K562 (cell line): ENCODE measurements at regions not wholly inside any gene's neighbourhood (a gene's known extent, or its start where the extent isn't known, plus 50 kb on each side); places are given as distances from the start of the nearest gene placed in this dataset.

ENCODE experiments used
- ATAC-seq: fragments of 200-7000 bp; cut with Tn5 transposase; 3 replicates; pipeline ENCODE4 v1.9.1; 2020; ENCODE audit warnings: moderate library complexity
- BruUV-seq: library from RNA; stranded (reverse); fragments of 400-500 nt; replicated peaks from 2 replicates; lab custom pipeline; 2021; lab: Mats Ljungman, UMichigan
- CTCF ChIA-PET: fragments of 300-600 bp; formaldehyde crosslinking; extraction: SDS; loops from one replicate; lab custom pipeline; 2021; ENCODE audit warnings: low intra/inter-chr PET ratio; lab: Yijun Ruan, JAX
- POLR2A ChIA-PET: fragments of 300-600, 350-650 bp; sonication (Branson Sonifier 250); formaldehyde crosslinking; extraction: SDS; loops from one replicate; lab custom pipeline; 2021; ENCODE audit warnings: antibody characterized with exemption, inconsistent platforms; lab: Yijun Ruan, JAX
- DNase-seq, 4 experiments: peaks; one replicate each; pipeline versions ENCODE4 v3.0.0 to v3.0.0-alpha.2; 2011 to 2018; ENCODE audit warnings: low spot score in 3 of 4, mixed read lengths in 3 of 4; ENCODE audit errors: extremely low read depth in 1 of 4
- FAIRE-seq: peaks from 2 replicates; lab custom pipeline; 2011; peaks lifted over from hg19 to GRCh38; lab: Jason Lieb, UNC
- H2AFZ ChIP-seq: 2 replicates; pipeline ENCODE4 v1.6.0; 2011; ENCODE audit warnings: low read depth, low read length, control low read depth, inconsistent platforms
- H3K27ac ChIP-seq: fragments of 200-600 bp; 3 replicates; pipeline ENCODE4 v1.8.0; 2011; ENCODE audit warnings: low read depth, mild to moderate bottlenecking, control low read depth, inconsistent platforms, low read length, moderate library complexity, mixed read lengths; ENCODE audit errors: extremely low read depth
- H3K27me3 ChIP-seq, 2 experiments: fragments of 300-600 bp in 1 of 2; 2 replicates in 1 of 2; 3 replicates in 1 of 2; pipeline versions ENCODE4 v1.6.0 to v1.8.0; 2011; ENCODE audit warnings: inconsistent platforms in 2 of 2, low read length in 2 of 2, mild to moderate bottlenecking in 1 of 2, mixed read lengths in 1 of 2, moderate library complexity in 1 of 2; ENCODE audit not compliant: control insufficient read depth in 2 of 2, insufficient read depth in 2 of 2
- H3K36me3 ChIP-seq: fragments of 300-600 bp; 3 replicates; pipeline ENCODE4 v1.8.0; 2011; ENCODE audit warnings: mild to moderate bottlenecking, low read length, inconsistent platforms; ENCODE audit not compliant: control insufficient read depth, insufficient read depth
- H3K4me1 ChIP-seq, 2 experiments: fragments of 200-600 bp in 1 of 2; replicated peaks in 1 of 2; 2 replicates in 1 of 2; 3 replicates in 1 of 2; pipeline versions ENCODE4 v1.5.1 to v1.8.0; 2011; ENCODE audit warnings: inconsistent platforms in 2 of 2, low read length in 2 of 2, mild to moderate bottlenecking in 1 of 2, mixed read lengths in 1 of 2, moderate library complexity in 1 of 2; ENCODE audit not compliant: control insufficient read depth in 2 of 2, insufficient read depth in 2 of 2
- H3K4me2 ChIP-seq: 2 replicates; pipeline ENCODE4 v1.6.1; 2011; ENCODE audit warnings: low read length, control low read depth, inconsistent platforms, mixed read lengths; ENCODE audit not compliant: insufficient read depth
- H3K4me3 ChIP-seq: fragments of 200-600 bp; sonication (generic), shearing (Covaris generic); 2 replicates; pipeline ENCODE4 v1.5.1; 2016; ENCODE audit warnings: control low read depth, inconsistent platforms
- H3K79me2 ChIP-seq: fragments of 200-600 bp; 3 replicates; pipeline ENCODE4 v1.8.0; 2011; ENCODE audit warnings: low read length, inconsistent platforms; ENCODE audit not compliant: control insufficient read depth, insufficient read depth
- H3K9ac ChIP-seq, 2 experiments: 2 replicates each; pipeline versions ENCODE4 v1.6.0 to v1.6.1; 2011; ENCODE audit warnings: low read depth in 2 of 2, low read length in 2 of 2, control low read depth in 1 of 2, inconsistent platforms in 1 of 2, mild to moderate bottlenecking in 1 of 2, mixed read lengths in 1 of 2; ENCODE audit not compliant: insufficient read depth in 1 of 2
- H3K9me1 ChIP-seq: one replicate; pipeline ENCODE4 v1.6.0; 2011; ENCODE audit warnings: inconsistent platforms, mild to moderate bottlenecking, low read length, moderate library complexity; ENCODE audit not compliant: control insufficient read depth, insufficient read depth
- H3K9me3 ChIP-seq: replicated peaks from 2 replicates; pipeline ENCODE4 v1.5.1; 2011; ENCODE audit warnings: low read depth, low read length, inconsistent platforms; ENCODE audit not compliant: control insufficient read depth, insufficient read depth
- H4K20me1 ChIP-seq: replicated peaks from 2 replicates; pipeline ENCODE4 v1.6.1; 2011; ENCODE audit warnings: low read length, inconsistent platforms, mixed read lengths; ENCODE audit not compliant: control insufficient read depth, insufficient read depth
- ARID3B ChIP-seq: fragments of 250-450 bp; sonication (Bioruptor Pico); IDR thresholded peaks from 2 replicates; pipeline ENCODE4 v1.4.0; 2020; ENCODE audit warnings: borderline replicate concordance
- MNT ChIP-seq, 2 experiments: fragments of 450-650 bp; conservative IDR thresholded peaks; 2 replicates each; pipeline ENCODE4 v1.6.1; 2017; ENCODE audit warnings: mild to moderate bottlenecking in 2 of 2, moderate library complexity in 2 of 2
- NCOR1 ChIP-seq: fragments of 450-650 bp; IDR thresholded peaks from 2 replicates; pipeline ENCODE4 v1.6.1; 2016; ENCODE audit warnings: mild to moderate bottlenecking, moderate library complexity
- NR2C1 ChIP-seq, 2 experiments: fragments of 450-650 bp; IDR thresholded peaks; 2 replicates each; pipeline ENCODE4 v1.6.1; 2017; ENCODE audit warnings: mild to moderate bottlenecking in 2 of 2, antibody characterized with exemption in 1 of 2, inconsistent platforms in 1 of 2, missing compliant biosample characterization in 1 of 2, missing genetic modification characterization in 1 of 2
- NR2C2 ChIP-seq, 2 experiments: fragments of 200-800 bp in 1 of 2; sonication (Bioruptor generic) in 1 of 2; sonication (generic) in 1 of 2; formaldehyde crosslinking in 1 of 2; IDR thresholded peaks; 2 replicates each; pipeline versions ENCODE4 v1.6.1 to v1.8.0; 2016 to 2022; ENCODE audit warnings: mild to moderate bottlenecking in 1 of 2, missing compliant biosample characterization in 1 of 2, missing genetic modification characterization in 1 of 2, missing genetic modification reagents in 1 of 2
- RBFOX2 ChIP-seq: fragments of 200-400 bp; formaldehyde crosslinking; IDR thresholded peaks from 2 replicates; pipeline ENCODE4 v1.6.1; 2017; ENCODE audit warnings: low read depth, mild to moderate bottlenecking, low read length, moderate library complexity
- SMAD2 ChIP-seq: fragments of 150-350 bp; IDR thresholded peaks from 2 replicates; pipeline ENCODE4 v1.6.1; 2014; ENCODE audit warnings: low read depth, mild to moderate bottlenecking, low read length
- TBL1XR1 ChIP-seq, 2 experiments: IDR thresholded peaks; 2 replicates each; pipeline ENCODE4 v1.6.1; 2012; ENCODE audit warnings: improper control_type of control experiment in 2 of 2, low read length in 2 of 2, mild to moderate bottlenecking in 1 of 2
- THAP7 ChIP-seq: fragments of 250-450 bp; sonication (Bioruptor Pico); IDR thresholded peaks from 2 replicates; pipeline ENCODE4 v1.5.0; 2021
- THRA ChIP-seq: fragments of 450-650 bp; IDR thresholded peaks from 2 replicates; pipeline ENCODE4 v1.6.1; 2017; ENCODE audit warnings: mild to moderate bottlenecking, moderate library complexity
- WGBS: fragments of 100-300 bp; shearing (Covaris generic); methylation state at CpG from one replicate; pipeline ENCODE4 v1.1.6; 2016; ENCODE audit warnings: low coverage, mixed read lengths; ENCODE audit not compliant: insufficient coverage; ENCODE audit errors: missing lambda C conversion rate; 5-methylcytosine and 5-hydroxymethylcytosine counted together
- in situ Hi-C: fragments of 300-500 bp; cut with MboI; formaldehyde crosslinking; loops from 4 replicates; pipeline ENCODE4 v1.15.0; 2018; ENCODE audit warnings: inconsistent platforms, mixed read lengths
- intact Hi-C: fragments of 100-400 bp; cut with micrococcal nuclease; formaldehyde crosslinking; loops from 2 replicates; pipeline ENCODE4 v1.14.2; 2022

GRCh38 chr14:101473045-101473729, 88.1 kb upstream of the DIO3 start:
- no peaks in the 10 kb centered on the region for H3K9me3 ChIP-seq
- H3K4me3 ChIP-seq: no peak overlapping the region
- no peaks in the 10 kb centered on the region for H3K9me1 ChIP-seq
- H3K79me2 ChIP-seq: no peaks in the 10 kb centered on the region
- BruUV-seq: no TSS peak
- no peak overlapping the region for H3K27ac ChIP-seq
- intact Hi-C loops: no loop called here
- FAIRE-seq (no peak), DNase-seq (no peak), ATAC-seq (no peak)
- H3K27me3 ChIP-seq: peaks cover 0 to 62% of the 10 kb centered on the region in 2 experiments; a peak in 4 of 5 replicates
- no peak overlapping the region for H3K9ac ChIP-seq
- WGBS: 13% methylated on average over 12 of the region's 12 CpGs
- no peaks in the 10 kb centered on the region for H4K20me1 ChIP-seq
- H3K4me1 ChIP-seq: peaks cover 0 to 17% of the 10 kb centered on the region in 2 experiments; a peak in 2 of 5 replicates
- CTCF ChIA-PET: no interaction called here
- in situ Hi-C loops: no loop called here
- TF ChIP-seq RBFOX2 (no peak), SMAD2 (no peak), NR2C1 (IDR thresholded peaks at IDR 0.05) (peak; percentile 43; the same call in 1 of the 2 replicates), NR2C1 (tag; IDR thresholded peaks at IDR 0.05) (peak; percentile 48; the same call in 1 of the 2 replicates), NCOR1 (no peak), MNT (conservative IDR thresholded peaks at IDR 0.05) (no peak), NR2C2 (CRISPR knock-in tag; IDR thresholded peaks at IDR 0.05) (no peak), NR2C2 (tag; IDR thresholded peaks at IDR 0.05) (peak; percentile 18; the same call in 1 of the 2 replicates), ARID3B (CRISPR knock-in tag) (no peak), THAP7 (CRISPR knock-in tag) (no peak), THRA (no peak), TBL1XR1 (IDR thresholded peaks at IDR 0.05; ENCODE audit: low read length in 2 of 2) (no peak)
- TF ChIP-seq, all 486 proteins: peak for 2
- Histone ChIP-seq H3K4me2 (no peak overlapping the region), H2AFZ (no peak overlapping the region), H3K36me3 (no peaks in the 10 kb centered on the region)
- POLR2A ChIA-PET: interaction anchor here (1.1 kb wide), 1 partner anchor 9 kb away, joined by 3 read pairs; no protein-coding TSS in a partner anchor
